ENCODE measurements at regions not wholly inside any gene's neighbourhood (a gene's known extent, or its start where the extent isn't known, plus 50 kb on each side); places are given as distances from the start of the nearest gene placed in this dataset.

DNA sequence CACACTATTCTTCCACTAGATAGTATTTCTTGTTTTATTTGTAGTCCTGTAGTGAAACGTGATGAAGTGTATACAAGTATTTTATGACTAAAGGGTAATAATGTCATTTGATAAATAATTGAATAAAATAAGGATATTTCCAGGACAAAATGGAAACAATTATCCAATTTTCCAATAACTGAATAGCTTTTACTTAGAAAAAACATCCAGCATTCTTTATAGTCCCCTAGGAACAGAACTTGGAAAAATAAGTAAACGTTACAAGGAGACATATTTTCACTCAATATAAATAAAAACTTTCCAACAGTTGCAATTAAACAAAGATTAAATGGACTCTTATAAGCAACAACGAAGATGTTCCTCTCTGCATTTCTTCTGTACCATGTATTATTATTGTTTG is 566.0 kb downstream of the TMA16 start:
- Histone ChIP-seq H3K9me3 (ENCODE audit: insufficient read depth in 2 of 2, low read depth in 1 of 2, low read length in 1 of 2) (no peaks in the 10 kb centered on the region), H3K27ac (ENCODE audit: low read depth, low read length) (no peak overlapping the region), H2BK12ac (ENCODE audit: low read depth, low read length) (no peak overlapping the region), H3K4ac (replicated peaks; ENCODE audit: insufficient read length, low read depth, low read length) (no peak overlapping the region), H3K4me3 (ENCODE audit: extremely low read depth in 1 of 4, insufficient read depth in 2 of 4, low read depth in 3 of 4, low read length in 4 of 4) (no peak overlapping the region), H3K23me2 (ENCODE audit: low read depth, low read length) (no peaks in the 10 kb centered on the region), H3K9ac (replicated peaks in 1 of 4; ENCODE audit: extremely low read depth in 1 of 4, low read depth in 3 of 4, low read length in 3 of 4) (no peak overlapping the region), H3K79me2 (ENCODE audit: control insufficient read depth in 1 of 2, insufficient read depth in 2 of 2, low read length in 2 of 2) (no peaks in the 10 kb centered on the region), H3K4me2 (ENCODE audit: insufficient read depth in 1 of 2, low read depth in 2 of 2, low read length in 2 of 2) (no peak overlapping the region), H3K56ac (replicated peaks; ENCODE audit: insufficient read length, low read depth, low read length) (no peak overlapping the region), H2BK120ac (replicated peaks; ENCODE audit: low read depth, low read length) (no peak overlapping the region), H3K4me1 (replicated peaks in 1 of 4; ENCODE audit: control insufficient read depth in 3 of 4, insufficient read depth in 4 of 4, low read length in 3 of 4) (no peaks in the 10 kb centered on the region), H4K8ac (ENCODE audit: extremely low read depth, insufficient read depth, low read length) (no peak overlapping the region), H2AK5ac (ENCODE audit: low read depth, low read length) (no peak overlapping the region), H3K14ac (ENCODE audit: insufficient read length) (no peak overlapping the region), H2AFZ (ENCODE audit: low read length) (no peak overlapping the region), H3K79me1 (ENCODE audit: low read depth, low read length) (no peaks in the 10 kb centered on the region), H3K23ac (ENCODE audit: insufficient read length) (no peak overlapping the region), H3K27me3 (replicated peaks in 1 of 4; ENCODE audit: control insufficient read depth in 3 of 4, extremely low read depth in 1 of 4, insufficient read depth in 3 of 4, low read length in 3 of 4) (no peaks in the 10 kb centered on the region), H2BK15ac (ENCODE audit: low read length) (no peak overlapping the region), H4K91ac (replicated peaks; ENCODE audit: insufficient read length, low read length) (no peak overlapping the region), H3K36me3 (ENCODE audit: control insufficient read depth in 2 of 4, insufficient read depth in 4 of 4, low read length in 3 of 4) (no peaks in the 10 kb centered on the region), H3K18ac (ENCODE audit: extremely low read depth, low read length) (no peak overlapping the region), H4K20me1 (replicated peaks in 1 of 2; ENCODE audit: control insufficient read depth in 1 of 2, insufficient read depth in 2 of 2, low read length in 2 of 2) (no peaks in the 10 kb centered on the region), H4K5ac (ENCODE audit: insufficient read length, low read depth, low read length) (no peak overlapping the region), H2BK20ac (ENCODE audit: low read length) (no peak overlapping the region), H2BK5ac (ENCODE audit: low read depth, low read length) (no peak overlapping the region)
- DNase-seq (ENCODE audit: low read depth in 1 of 2, low spot score in 2 of 2) (no peak), FAIRE-seq (no peak)
- WGBS, 2 experiments (ENCODE audit: extremely low coverage in 1 of 2, insufficient coverage in 1 of 2, insufficient read length in 1 of 2, insufficient replicate concordance in 2 of 2, low coverage in 1 of 2, low lambda C conversion rate in 2 of 2, missing lambda C conversion rate in 1 of 2) = 93% methylated on average over 3 of the region's 3 CpGs; no CpG with 5 or more reads in 1 of the 2 experiments
- ChIA-PET POLR2A (ENCODE audit: partially characterized antibody) (no interaction called here), CTCF (ENCODE audit: partially characterized antibody) (no interaction called here)
- TF ChIP-seq RBBP5 (IDR thresholded peaks at IDR 0.05; ENCODE audit: borderline replicate concordance, low read depth, low read length) (no peak), CHD1 (IDR thresholded peaks at IDR 0.05; ENCODE audit: low read depth, low read length) (no peak), ASH2L (IDR thresholded peaks at IDR 0.05; ENCODE audit: low read length) (no peak), RXRA (IDR thresholded peaks at IDR 0.05; ENCODE audit: insufficient read depth, low read depth, low read length) (no peak), CREB1 (IDR thresholded peaks at IDR 0.05) (no peak), EP300 (IDR thresholded peaks at IDR 0.05; ENCODE audit: borderline replicate concordance in 1 of 2, low read depth in 2 of 2, low read length in 2 of 2) (no peak), CBX8 (IDR thresholded peaks at IDR 0.05; ENCODE audit: borderline replicate concordance, low read depth, low read length) (no peak), SIX5 (IDR thresholded peaks at IDR 0.05; ENCODE audit: low read depth, low read length) (no peak), KDM1A (IDR thresholded peaks at IDR 0.05; ENCODE audit: borderline replicate concordance, low read length) (no peak), POU5F1 (IDR thresholded peaks at IDR 0.05; ENCODE audit: low read depth, low read length) (no peak), CHD2 (IDR thresholded peaks at IDR 0.05; ENCODE audit: low read length) (no peak), CEBPB (IDR thresholded peaks at IDR 0.05; ENCODE audit: low read depth, low read length) (no peak), HDAC6 (IDR thresholded peaks at IDR 0.05; ENCODE audit: low read depth, low read length) (no peak)
- TF ChIP-seq, protein P1, sequence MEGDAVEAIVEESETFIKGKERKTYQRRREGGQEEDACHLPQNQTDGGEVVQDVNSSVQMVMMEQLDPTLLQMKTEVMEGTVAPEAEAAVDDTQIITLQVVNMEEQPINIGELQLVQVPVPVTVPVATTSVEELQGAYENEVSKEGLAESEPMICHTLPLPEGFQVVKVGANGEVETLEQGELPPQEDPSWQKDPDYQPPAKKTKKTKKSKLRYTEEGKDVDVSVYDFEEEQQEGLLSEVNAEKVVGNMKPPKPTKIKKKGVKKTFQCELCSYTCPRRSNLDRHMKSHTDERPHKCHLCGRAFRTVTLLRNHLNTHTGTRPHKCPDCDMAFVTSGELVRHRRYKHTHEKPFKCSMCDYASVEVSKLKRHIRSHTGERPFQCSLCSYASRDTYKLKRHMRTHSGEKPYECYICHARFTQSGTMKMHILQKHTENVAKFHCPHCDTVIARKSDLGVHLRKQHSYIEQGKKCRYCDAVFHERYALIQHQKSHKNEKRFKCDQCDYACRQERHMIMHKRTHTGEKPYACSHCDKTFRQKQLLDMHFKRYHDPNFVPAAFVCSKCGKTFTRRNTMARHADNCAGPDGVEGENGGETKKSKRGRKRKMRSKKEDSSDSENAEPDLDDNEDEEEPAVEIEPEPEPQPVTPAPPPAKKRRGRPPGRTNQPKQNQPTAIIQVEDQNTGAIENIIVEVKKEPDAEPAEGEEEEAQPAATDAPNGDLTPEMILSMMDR (IDR thresholded peaks at IDR 0.05; ENCODE audit: control extremely low read depth in 1 of 3, insufficient read depth in 1 of 3, low read depth in 1 of 3, low read length in 3 of 3) = no peak

Data from H1 (cell line).